ENCODE measurements at regions not wholly inside any gene's neighbourhood (a gene's known extent, or its start where the extent isn't known, plus 50 kb on each side); places are given as distances from the start of the nearest gene placed in this dataset.

- TF ChIP-seq CTCF (IDR thresholded peaks at IDR 0.05 in 2 of 3, conservative IDR thresholded peaks at IDR 0.05 in 1 of 3; ENCODE audit: borderline replicate concordance in 1 of 3, insufficient read depth in 1 of 3, low read depth in 2 of 3, low read length in 2 of 3) (no peak), ATF3 (IDR thresholded peaks at IDR 0.05) (no peak), RAD21 (IDR thresholded peaks at IDR 0.05; ENCODE audit: low read depth) (no peak), POLR2AphosphoS5 (IDR thresholded peaks at IDR 0.05; ENCODE audit: low read depth, low read length) (no peak), SIN3A (IDR thresholded peaks at IDR 0.05; ENCODE audit: low read depth) (no peak)
- TF ChIP-seq, protein P1, sequence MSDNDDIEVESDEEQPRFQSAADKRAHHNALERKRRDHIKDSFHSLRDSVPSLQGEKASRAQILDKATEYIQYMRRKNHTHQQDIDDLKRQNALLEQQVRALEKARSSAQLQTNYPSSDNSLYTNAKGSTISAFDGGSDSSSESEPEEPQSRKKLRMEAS (IDR thresholded peaks at IDR 0.05), result no peak
These were observed 640.1 kb upstream of the FSHR start for GRCh38 chr2:49794396-49794795.
